IPS-15b (cell line): ENCODE measurements at regions not wholly inside any gene's neighbourhood (a gene's known extent, or its start where the extent isn't known, plus 50 kb on each side); places are given as distances from the start of the nearest gene placed in this dataset.

Experiments
- H3K27me3 ChIP-seq: one replicate; pipeline ENCODE4 v1.6.1; 2013; ENCODE audit warnings: low read length; ENCODE audit not compliant: control insufficient read depth, insufficient read depth
- H3K36me3 ChIP-seq: one replicate; pipeline ENCODE4 v1.6.1; 2013; ENCODE audit warnings: low read length; ENCODE audit not compliant: control insufficient read depth, insufficient read depth
- H3K4me1 ChIP-seq: one replicate; pipeline ENCODE4 v1.6.1; 2013; ENCODE audit warnings: mild to moderate bottlenecking, low read length; ENCODE audit not compliant: control insufficient read depth, insufficient read depth
- H3K4me3 ChIP-seq: one replicate; pipeline ENCODE4 v1.5.1; 2013; ENCODE audit warnings: low read depth, low read length
- H3K9ac ChIP-seq: one replicate; pipeline ENCODE4 v1.6.1; 2013; ENCODE audit warnings: low read depth, mild to moderate bottlenecking, low read length
- H3K9me3 ChIP-seq: one replicate; pipeline ENCODE4 v1.6.1; 2013; ENCODE audit warnings: mild to moderate bottlenecking, low read length; ENCODE audit not compliant: control insufficient read depth, insufficient read depth

DNA sequence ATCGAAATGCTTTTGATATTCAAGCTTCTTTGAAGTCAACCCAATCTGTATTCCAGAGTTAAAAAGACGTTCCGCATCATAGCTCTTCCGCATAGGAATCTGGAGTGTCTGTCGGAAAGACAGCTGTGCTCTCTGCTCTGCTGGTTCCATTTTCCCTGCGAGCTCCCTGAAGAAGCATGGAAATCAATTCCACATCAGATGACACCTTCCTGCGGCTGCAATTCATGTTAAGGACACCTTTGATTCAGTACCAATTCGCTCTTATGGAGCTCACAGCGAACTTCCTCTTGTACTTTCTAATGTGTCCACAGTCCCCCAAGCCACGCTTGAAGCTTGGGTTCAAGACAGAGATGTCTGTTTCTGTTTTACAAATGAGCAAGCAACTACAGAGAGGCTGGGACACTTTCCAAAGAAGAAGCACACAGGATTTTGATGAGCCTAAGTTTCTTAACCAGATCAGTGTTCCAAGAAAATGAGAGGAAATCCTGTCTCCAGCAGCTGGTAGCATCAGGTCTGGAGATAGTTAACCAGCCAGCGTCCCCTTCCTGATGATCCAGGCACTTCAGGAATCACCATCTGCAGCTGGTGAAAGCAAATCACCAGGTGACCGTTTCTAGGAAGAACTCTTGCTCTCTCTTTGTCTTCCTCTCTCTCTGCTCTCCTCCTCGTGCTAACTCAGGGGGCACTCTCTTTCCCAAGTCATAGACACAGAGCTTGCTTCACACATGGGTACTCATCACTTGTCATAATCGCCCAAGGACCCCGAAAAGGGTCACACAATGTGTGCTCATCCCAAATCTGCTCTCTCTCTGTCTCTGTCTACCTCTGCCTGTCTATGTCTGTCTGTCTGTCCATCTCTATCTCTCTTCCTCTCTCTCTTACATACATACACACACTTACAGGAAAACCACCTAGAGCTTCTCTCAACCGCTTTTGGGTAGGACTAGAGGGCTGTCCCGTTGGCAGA lies 281.8 kb downstream of the FAM43A start:
- no peaks in the 10 kb centered on the region for H3K36me3 ChIP-seq
- no peak overlapping the region for H3K9ac ChIP-seq
- H3K27me3 ChIP-seq = no peaks in the 10 kb centered on the region
- no peaks in the 10 kb centered on the region for H3K4me1 ChIP-seq
- H3K9me3 ChIP-seq = no peaks in the 10 kb centered on the region
- no peak overlapping the region for H3K4me3 ChIP-seq

DNA sequence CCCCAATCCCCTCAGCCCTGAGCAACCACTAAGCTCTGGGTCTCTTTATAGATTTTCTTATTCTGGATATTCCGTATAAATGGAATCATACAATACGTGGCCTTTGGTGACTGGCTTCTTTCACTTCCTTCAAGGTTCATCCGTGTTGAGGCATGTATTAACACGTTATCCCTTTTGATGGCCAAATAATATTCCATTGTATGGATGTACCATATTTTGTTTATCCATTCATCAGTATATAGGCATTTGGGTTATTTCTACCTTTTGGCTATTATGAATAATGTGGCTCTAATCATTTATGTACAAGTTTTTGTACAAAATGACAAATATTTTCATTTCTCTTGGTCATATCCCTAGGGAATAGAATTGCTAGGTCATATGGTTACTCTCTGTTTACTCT lies 284.4 kb downstream of the FAM43A start:
- Histone ChIP-seq H3K9ac (no peak overlapping the region), H3K4me1 (no peaks in the 10 kb centered on the region), H3K4me3 (no peak overlapping the region), H3K36me3 (no peaks in the 10 kb centered on the region), H3K9me3 (no peaks in the 10 kb centered on the region), H3K27me3 (no peaks in the 10 kb centered on the region)

DNA sequence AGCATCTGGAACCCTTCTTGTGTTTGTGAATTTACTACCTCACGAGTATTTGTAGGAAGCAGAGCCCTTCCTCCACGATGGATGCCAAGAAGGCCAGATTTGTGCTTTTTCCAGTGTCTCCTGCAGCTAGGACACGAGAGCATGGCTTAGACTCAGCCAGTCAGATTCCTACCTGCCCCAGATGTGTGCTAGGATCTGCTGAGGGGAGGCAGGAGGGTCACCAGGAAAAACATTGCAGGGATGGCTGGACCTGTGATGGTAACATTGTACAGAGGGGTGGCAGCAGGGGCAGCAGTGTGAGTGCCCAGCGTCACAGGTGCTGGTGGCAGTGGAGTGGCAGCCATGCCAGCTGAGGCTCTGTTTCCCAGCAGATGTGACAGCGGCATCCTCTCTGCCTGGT lies 285.3 kb downstream of the FAM43A start:
- no peaks in the 10 kb centered on the region for H3K27me3 ChIP-seq
- no peaks in the 10 kb centered on the region for H3K9me3 ChIP-seq
- H3K9ac ChIP-seq = no peak overlapping the region

DNA sequence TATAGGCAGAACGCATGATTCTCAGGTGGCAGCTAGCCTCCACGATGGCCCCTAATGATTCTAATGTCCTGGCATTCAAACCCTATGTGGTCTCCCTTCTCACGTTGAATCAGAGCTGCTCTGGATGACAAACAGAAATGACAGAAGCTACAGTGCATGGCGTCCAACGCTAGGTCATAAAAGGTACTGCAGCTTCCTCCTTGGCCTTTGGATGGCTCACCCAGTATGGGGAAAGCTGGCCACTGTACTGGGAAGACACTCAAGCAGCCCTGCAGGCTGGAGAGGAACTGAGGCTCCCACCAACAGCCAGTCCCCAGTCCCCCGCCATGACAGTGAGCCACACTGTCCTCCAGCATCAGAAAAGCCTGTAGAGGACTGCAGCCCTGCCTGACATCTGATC lies 286.3 kb downstream of the FAM43A start:
- no peaks in the 10 kb centered on the region for H3K9me3 ChIP-seq
- H3K36me3 ChIP-seq = no peaks in the 10 kb centered on the region
- no peaks in the 10 kb centered on the region for H3K4me1 ChIP-seq
- H3K4me3 ChIP-seq = no peak overlapping the region
- H3K27me3 ChIP-seq = no peaks in the 10 kb centered on the region
- no peak overlapping the region for H3K9ac ChIP-seq

More for the DNA sequence above, 285.3 kb downstream of the FAM43A start:
- Histone ChIP-seq H3K4me1 (no peaks in the 10 kb centered on the region), H3K36me3 (no peaks in the 10 kb centered on the region), H3K4me3 (no peak overlapping the region)

DNA sequence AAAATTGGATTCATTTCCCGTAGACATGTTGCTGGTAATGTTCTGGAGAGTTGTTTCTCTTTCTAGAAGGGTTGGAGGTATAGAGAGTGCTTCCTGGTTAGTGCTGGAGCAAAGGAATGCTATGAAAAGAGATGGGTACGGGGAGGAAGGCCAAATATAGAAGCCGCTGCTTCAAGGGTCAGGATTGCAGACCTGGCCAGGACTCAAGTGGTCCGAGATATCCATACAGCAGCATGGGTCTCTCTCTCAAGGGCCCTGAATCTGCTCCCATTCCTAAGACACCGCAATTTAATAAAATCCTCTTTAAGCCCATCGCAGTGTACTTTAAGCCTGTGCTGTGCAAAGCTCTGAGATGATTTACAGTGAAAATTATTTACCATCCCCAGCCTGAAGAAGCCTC lies 287.0 kb downstream of the FAM43A start:
- Histone ChIP-seq H3K9ac (no peak overlapping the region), H3K4me1 (no peaks in the 10 kb centered on the region), H3K27me3 (no peaks in the 10 kb centered on the region), H3K9me3 (no peaks in the 10 kb centered on the region), H3K4me3 (no peak overlapping the region), H3K36me3 (no peaks in the 10 kb centered on the region)

DNA sequence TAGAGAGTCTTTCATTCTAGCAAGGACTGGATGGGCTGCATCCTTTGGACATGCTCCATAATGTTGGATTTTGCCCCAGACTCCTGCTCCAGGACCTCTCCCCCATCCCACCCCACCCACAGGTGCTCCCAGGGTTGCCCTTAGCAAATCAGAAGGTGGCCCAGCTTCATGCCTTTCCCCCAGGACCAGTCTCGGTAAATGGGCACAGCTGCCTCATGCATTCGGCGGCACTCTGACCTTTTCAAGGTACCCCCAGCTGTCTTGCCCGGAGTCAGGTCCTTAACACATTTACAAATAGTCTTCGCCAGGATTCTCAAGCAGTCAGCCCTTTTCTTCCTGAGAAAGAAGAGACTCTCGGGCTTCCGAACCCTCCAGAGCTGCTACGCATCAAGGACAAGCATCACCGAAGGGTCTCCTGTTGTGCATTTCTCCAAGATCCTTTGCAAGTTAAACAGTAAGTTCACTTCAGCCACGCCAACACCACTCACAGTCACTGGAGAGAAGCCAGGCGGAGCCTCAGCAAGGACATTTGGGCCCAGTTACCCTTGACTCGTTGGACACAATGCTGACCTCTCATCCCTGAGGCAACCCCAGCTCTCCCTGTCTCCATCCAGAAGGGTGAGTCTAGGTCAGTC lies 287.8 kb downstream of the FAM43A start:
- Histone ChIP-seq H3K4me1 (no peaks in the 10 kb centered on the region), H3K4me3 (no peak overlapping the region), H3K9ac (no peak overlapping the region), H3K9me3 (no peaks in the 10 kb centered on the region), H3K27me3 (no peaks in the 10 kb centered on the region), H3K36me3 (no peaks in the 10 kb centered on the region)

DNA sequence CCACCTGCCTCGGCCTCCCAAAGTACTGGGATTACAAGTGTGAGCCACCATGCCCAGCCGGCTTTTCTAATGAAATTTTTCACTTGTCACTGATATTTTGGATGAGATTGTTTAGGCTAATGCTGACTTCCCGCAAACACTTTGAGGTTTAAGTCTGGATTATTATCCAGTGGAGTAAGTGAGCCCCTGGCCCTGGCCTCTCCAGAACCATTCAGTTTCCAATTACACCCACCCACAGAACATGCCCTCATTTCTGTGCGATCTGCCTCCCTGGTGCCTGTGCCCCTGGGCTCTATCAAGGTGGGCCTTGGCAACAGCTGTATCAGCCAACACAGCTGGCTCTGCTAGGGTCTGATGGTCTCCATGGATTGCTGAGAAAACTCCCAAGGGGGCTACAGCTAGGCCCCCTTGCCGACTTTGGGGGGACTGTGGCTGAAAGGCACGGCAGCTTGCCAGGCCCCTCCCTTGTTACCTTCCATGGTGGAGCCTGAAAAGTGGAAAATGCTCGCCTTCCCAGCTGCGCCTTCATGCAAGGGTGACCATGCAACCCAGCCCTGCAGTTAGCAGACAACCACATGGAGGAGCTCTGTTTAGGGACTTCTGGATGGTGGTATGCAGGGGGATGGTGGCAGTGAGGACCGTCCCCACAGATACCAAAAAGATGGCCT lies 288.9 kb downstream of the FAM43A start:
- Histone ChIP-seq H3K9ac (no peak overlapping the region), H3K4me1 (no peaks in the 10 kb centered on the region), H3K36me3 (no peaks in the 10 kb centered on the region), H3K4me3 (no peak overlapping the region), H3K27me3 (no peaks in the 10 kb centered on the region), H3K9me3 (no peaks in the 10 kb centered on the region)

DNA sequence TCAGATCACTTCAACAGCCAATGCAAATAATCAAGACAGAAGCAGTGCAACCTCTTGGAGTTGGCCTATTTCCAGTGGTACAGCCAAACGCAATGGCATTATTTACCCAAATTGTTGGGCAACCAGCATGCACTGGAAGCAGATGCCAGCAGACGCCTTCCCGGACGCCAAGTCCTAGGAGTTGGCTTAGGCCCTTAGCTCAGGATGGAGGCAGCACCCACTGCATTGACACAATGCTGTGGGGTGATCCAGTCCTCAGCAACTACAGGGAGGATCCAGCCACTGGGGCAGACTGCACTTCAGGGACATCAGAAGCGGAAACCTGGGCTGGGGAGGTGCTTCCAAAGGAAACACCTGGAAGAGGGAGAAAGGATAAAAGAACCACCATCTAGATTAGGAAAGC lies 290.4 kb downstream of the FAM43A start:
- no peak overlapping the region for H3K9ac ChIP-seq
- no peaks in the 10 kb centered on the region for H3K4me1 ChIP-seq
- no peaks in the 10 kb centered on the region for H3K27me3 ChIP-seq

DNA sequence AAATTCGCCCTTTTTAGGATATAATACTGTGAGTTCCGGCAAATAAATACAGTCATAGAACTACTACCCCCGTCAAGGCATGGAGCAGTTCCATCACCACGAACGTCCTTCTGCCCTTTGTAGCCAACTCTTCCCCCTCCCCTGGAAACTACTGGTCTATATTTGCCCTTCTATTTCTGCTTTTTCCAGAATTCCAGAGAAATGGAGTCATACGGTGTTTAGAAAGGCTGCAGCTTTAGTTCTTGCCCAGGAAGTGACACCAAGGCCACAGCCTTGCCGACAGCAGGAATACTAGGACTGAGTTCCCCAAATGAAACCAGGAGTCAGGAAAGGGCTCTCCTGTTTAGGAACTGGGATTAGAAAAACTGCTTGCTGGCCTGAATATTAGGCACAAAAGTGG lies 291.2 kb downstream of the FAM43A start:
- Histone ChIP-seq H3K36me3 (no peaks in the 10 kb centered on the region), H3K27me3 (no peaks in the 10 kb centered on the region), H3K9me3 (no peaks in the 10 kb centered on the region), H3K4me1 (no peaks in the 10 kb centered on the region), H3K4me3 (no peak overlapping the region), H3K9ac (no peak overlapping the region)

More for the DNA sequence above, 290.4 kb downstream of the FAM43A start:
- Histone ChIP-seq H3K4me3 (no peak overlapping the region), H3K36me3 (no peaks in the 10 kb centered on the region), H3K9me3 (no peaks in the 10 kb centered on the region)

DNA sequence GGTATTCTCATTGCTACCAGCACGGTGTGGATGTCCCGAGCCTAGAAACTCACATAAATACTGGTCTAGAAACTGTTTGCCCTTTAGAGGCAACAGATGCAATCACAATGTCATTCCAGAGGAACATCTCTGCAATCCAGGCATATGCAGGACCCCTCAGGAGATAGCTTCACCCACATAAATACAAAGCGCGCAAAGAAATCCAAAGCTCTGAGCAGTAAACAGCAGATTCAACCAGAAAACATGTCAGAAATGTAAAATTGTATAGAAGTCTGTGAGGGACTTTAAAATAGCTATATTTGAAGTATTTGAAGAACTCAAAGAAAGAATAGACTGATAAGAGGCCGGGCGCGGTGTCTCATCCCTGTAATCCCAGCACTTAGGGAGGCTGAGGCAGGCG lies 291.7 kb downstream of the FAM43A start:
- no peaks in the 10 kb centered on the region for H3K27me3 ChIP-seq
- H3K36me3 ChIP-seq = no peaks in the 10 kb centered on the region
- H3K4me1 ChIP-seq = no peaks in the 10 kb centered on the region
- H3K9me3 ChIP-seq = no peaks in the 10 kb centered on the region
- no peak overlapping the region for H3K9ac ChIP-seq
- no peak overlapping the region for H3K4me3 ChIP-seq

DNA sequence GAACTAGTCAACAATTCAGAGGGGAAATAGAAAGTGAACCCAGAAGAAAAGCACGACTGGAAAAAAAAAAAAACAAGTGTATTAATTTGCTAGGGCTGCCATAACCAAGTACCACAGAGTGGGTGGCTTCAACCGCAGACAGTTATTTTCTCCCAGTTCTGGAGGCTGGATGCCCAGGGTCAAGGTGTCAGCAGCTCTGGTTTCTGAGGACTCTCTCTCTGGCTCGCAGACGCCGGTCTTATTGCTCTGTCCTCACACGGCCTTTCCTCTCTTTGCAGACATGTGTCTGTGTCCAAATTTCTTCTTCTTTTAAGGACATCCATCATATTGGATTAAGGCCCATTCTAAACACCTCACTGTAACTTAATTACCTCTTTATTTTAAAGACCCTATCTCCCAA lies 291.8 kb downstream of the XXYLT1 start:
- Histone ChIP-seq H3K4me3 (no peak overlapping the region), H3K27me3 (no peaks in the 10 kb centered on the region), H3K36me3 (no peaks in the 10 kb centered on the region), H3K4me1 (no peaks in the 10 kb centered on the region), H3K9ac (no peak overlapping the region), H3K9me3 (no peaks in the 10 kb centered on the region)
